ENCODE measurements at regions not wholly inside any gene's neighbourhood (a gene's known extent, or its start where the extent isn't known, plus 50 kb on each side); places are given as distances from the start of the nearest gene placed in this dataset.

GRCh38 chr1:29655945-29656850, 419.9 kb downstream of the PTPRU start:
- H3K9me3 Mint-ChIP-seq (ENCODE audit: low read depth), result peaks cover 15% of the 10 kb centered on the region
- H3K4me3 Mint-ChIP-seq (ENCODE audit: low read depth), result peak overlapping the region; percentile 11
- DNase-seq (ENCODE audit: low spot score, unreplicated experiment), result peak; percentile 60
- H3K36me3 Mint-ChIP-seq (ENCODE audit: insufficient read depth), result peaks cover 5% of the 10 kb centered on the region
- peak overlapping the region; percentile 73 for H3K27ac Mint-ChIP-seq
- TF ChIP-seq CTCF (IDR thresholded peaks at IDR 0.05; ENCODE audit: unreplicated experiment), result peak; percentile 85
- peaks cover under 1% of the 10 kb centered on the region for H3K27me3 Mint-ChIP-seq
- H3K4me1 Mint-ChIP-seq (ENCODE audit: low read depth), result peaks cover 21% of the 10 kb centered on the region

- no peak overlapping the region for H3K4me3 Mint-ChIP-seq (ENCODE audit: low read depth)
- no peak for DNase-seq (ENCODE audit: low spot score, unreplicated experiment)
- no peak for TF ChIP-seq CTCF (IDR thresholded peaks at IDR 0.05; ENCODE audit: unreplicated experiment)
- H3K9me3 Mint-ChIP-seq (ENCODE audit: low read depth), result peaks cover 4% of the 10 kb centered on the region
- peaks cover 4% of the 10 kb centered on the region for H3K27me3 Mint-ChIP-seq
- peaks cover 26% of the 10 kb centered on the region for H3K4me1 Mint-ChIP-seq (ENCODE audit: low read depth)
- H3K36me3 Mint-ChIP-seq (ENCODE audit: insufficient read depth), result peaks cover 4% of the 10 kb centered on the region
- peak overlapping the region; percentile 63 for H3K27ac Mint-ChIP-seq
Observed at GRCh38 chr1:29655145-29655544, 418.8 kb downstream of the PTPRU start.

GRCh38 chr1:29653886-29654450, 417.6 kb downstream of the PTPRU start:
- DNase-seq (ENCODE audit: low spot score, unreplicated experiment), result no peak
- Mint-ChIP-seq H3K4me3 (ENCODE audit: low read depth) (no peak overlapping the region), H3K4me1 (ENCODE audit: low read depth) (peaks cover 27% of the 10 kb centered on the region), H3K27me3 (peaks cover 4% of the 10 kb centered on the region), H3K27ac (peak overlapping the region; percentile 17), H3K36me3 (ENCODE audit: insufficient read depth) (peaks cover 4% of the 10 kb centered on the region), H3K9me3 (ENCODE audit: low read depth) (peaks cover 3% of the 10 kb centered on the region)
- TF ChIP-seq CTCF (IDR thresholded peaks at IDR 0.05; ENCODE audit: unreplicated experiment), result no peak

- Mint-ChIP-seq H3K36me3 (ENCODE audit: insufficient read depth) (peaks cover 3% of the 10 kb centered on the region), H3K4me1 (ENCODE audit: low read depth) (peaks cover 27% of the 10 kb centered on the region), H3K27me3 (peaks cover 4% of the 10 kb centered on the region), H3K9me3 (ENCODE audit: low read depth) (peaks cover 3% of the 10 kb centered on the region), H3K27ac (peak overlapping the region; percentile 17), H3K4me3 (ENCODE audit: low read depth) (no peak overlapping the region)
- peak; percentile 8 for DNase-seq (ENCODE audit: low spot score, unreplicated experiment)
- TF ChIP-seq CTCF (IDR thresholded peaks at IDR 0.05; ENCODE audit: unreplicated experiment), result no peak
Observed at GRCh38 chr1:29653034-29653810, 416.9 kb downstream of the PTPRU start.

Measured in progenitor cell of endocrine pancreas (in vitro differentiated cells).